ENCODE measurements at regions not wholly inside any gene's neighbourhood (a gene's known extent, or its start where the extent isn't known, plus 50 kb on each side); places are given as distances from the start of the nearest gene placed in this dataset.

DNA sequence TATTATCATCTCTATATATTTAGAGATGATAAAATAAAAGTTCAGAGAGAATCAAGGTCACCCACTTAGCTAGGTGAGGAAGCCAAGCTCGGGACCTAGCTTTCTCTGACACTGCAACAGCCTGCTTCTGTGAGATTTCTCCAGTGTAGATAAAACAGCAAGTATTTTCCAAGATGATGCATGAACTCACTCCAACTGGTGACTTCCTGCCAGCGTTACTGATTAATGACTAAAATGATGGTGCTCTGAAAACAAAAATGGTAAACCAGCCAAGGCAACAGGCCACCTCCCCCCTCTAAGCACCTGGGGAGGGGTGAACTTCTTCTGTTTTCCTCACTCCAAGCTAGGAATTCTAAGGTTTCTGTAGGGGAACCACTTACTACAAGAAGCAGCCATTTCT, 510.2 kb upstream of the ID2 start:
- no peak overlapping the region for H3K4me3 ChIP-seq (ENCODE audit: low read length in 3 of 3)
- no peaks in the 10 kb centered on the region for H3K27me3 ChIP-seq (ENCODE audit: control insufficient read depth in 3 of 3, insufficient read depth in 3 of 3, low read length in 3 of 3)
- H3K4me1 ChIP-seq (ENCODE audit: control insufficient read depth in 3 of 3, insufficient read depth in 3 of 3, low read length in 3 of 3): peaks cover 0 to 4% (median 0%) of the 10 kb centered on the region in 3 donors
- H3K27ac ChIP-seq (ENCODE audit: low read depth, low read length): no peak overlapping the region
- H3K9me3 ChIP-seq (ENCODE audit: control insufficient read depth in 3 of 3, low read length in 3 of 3): no peaks in the 10 kb centered on the region
- no peak overlapping the region for H3K9ac ChIP-seq (ENCODE audit: low read depth in 1 of 3, low read length in 3 of 3)
- H3K36me3 ChIP-seq (ENCODE audit: control insufficient read depth in 3 of 3, insufficient read depth in 3 of 3, low read length in 3 of 3): no peaks in the 10 kb centered on the region

- Histone ChIP-seq H3K4me1 (ENCODE audit: control insufficient read depth in 3 of 3, insufficient read depth in 3 of 3, low read length in 3 of 3) (peaks cover 0 to 4% (median 0%) of the 10 kb centered on the region in 3 donors), H3K9me3 (ENCODE audit: control insufficient read depth in 3 of 3, low read length in 3 of 3) (no peaks in the 10 kb centered on the region), H3K4me3 (ENCODE audit: low read length in 3 of 3) (no peak overlapping the region), H3K9ac (ENCODE audit: low read depth in 1 of 3, low read length in 3 of 3) (no peak overlapping the region), H3K27me3 (ENCODE audit: control insufficient read depth in 3 of 3, insufficient read depth in 3 of 3, low read length in 3 of 3) (no peaks in the 10 kb centered on the region), H3K36me3 (ENCODE audit: control insufficient read depth in 3 of 3, insufficient read depth in 3 of 3, low read length in 3 of 3) (no peaks in the 10 kb centered on the region), H3K27ac (ENCODE audit: low read depth, low read length) (no peak overlapping the region)
Observed at GRCh38 chr2:8172661-8173060, 509.2 kb upstream of the ID2 start.

DNA sequence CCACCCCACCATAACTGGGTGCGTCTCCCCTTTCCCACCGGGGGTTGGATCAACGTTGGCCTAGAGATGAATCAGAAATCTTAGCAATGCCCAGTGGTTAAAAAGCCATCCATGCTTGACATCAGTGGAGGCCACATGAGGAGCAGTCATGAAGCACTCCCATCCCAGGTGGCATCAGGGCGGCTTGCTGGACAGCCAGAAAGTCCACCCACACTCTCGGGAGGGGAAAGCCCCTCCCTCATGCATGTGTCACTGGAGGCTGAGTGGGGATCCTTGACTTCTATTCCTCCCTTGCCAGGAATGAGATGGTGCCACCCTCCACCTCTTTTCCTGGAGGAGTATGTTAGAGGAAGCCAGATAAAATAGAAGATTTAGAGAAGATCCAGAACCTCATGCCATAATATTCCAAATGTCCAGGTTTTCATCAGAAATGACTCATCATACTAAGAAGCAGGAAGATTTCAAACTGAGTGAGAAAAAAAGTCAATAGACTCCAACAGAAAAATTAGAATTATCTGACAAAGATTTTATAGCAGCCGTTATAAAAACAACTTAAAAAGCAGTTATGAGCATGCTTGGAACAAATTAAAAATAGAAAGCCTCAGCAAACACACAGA, 507.1 kb upstream of the ID2 start:
- H3K9me3 ChIP-seq (ENCODE audit: control insufficient read depth in 3 of 3, low read length in 3 of 3): no peaks in the 10 kb centered on the region
- H3K9ac ChIP-seq (ENCODE audit: low read depth in 1 of 3, low read length in 3 of 3): no peak overlapping the region
- peaks cover 0 to 4% (median 0%) of the 10 kb centered on the region in 3 donors for H3K4me1 ChIP-seq (ENCODE audit: control insufficient read depth in 3 of 3, insufficient read depth in 3 of 3, low read length in 3 of 3)
- H3K36me3 ChIP-seq (ENCODE audit: control insufficient read depth in 3 of 3, insufficient read depth in 3 of 3, low read length in 3 of 3): no peaks in the 10 kb centered on the region
- no peak overlapping the region for H3K27ac ChIP-seq (ENCODE audit: low read depth, low read length)
- H3K27me3 ChIP-seq (ENCODE audit: control insufficient read depth in 3 of 3, insufficient read depth in 3 of 3, low read length in 3 of 3): no peaks in the 10 kb centered on the region
- no peak overlapping the region for H3K4me3 ChIP-seq (ENCODE audit: low read length in 3 of 3)

- Histone ChIP-seq H3K4me3 (ENCODE audit: low read length in 3 of 3) (no peak overlapping the region), H3K27me3 (ENCODE audit: control insufficient read depth in 3 of 3, insufficient read depth in 3 of 3, low read length in 3 of 3) (no peaks in the 10 kb centered on the region), H3K4me1 (ENCODE audit: control insufficient read depth in 3 of 3, insufficient read depth in 3 of 3, low read length in 3 of 3) (peaks cover 0 to 4% (median 0%) of the 10 kb centered on the region in 3 donors), H3K9ac (ENCODE audit: low read depth in 1 of 3, low read length in 3 of 3) (no peak overlapping the region), H3K9me3 (ENCODE audit: control insufficient read depth in 3 of 3, low read length in 3 of 3) (no peaks in the 10 kb centered on the region), H3K36me3 (ENCODE audit: control insufficient read depth in 3 of 3, insufficient read depth in 3 of 3, low read length in 3 of 3) (no peaks in the 10 kb centered on the region), H3K27ac (ENCODE audit: low read depth, low read length) (no peak overlapping the region)
Observed at GRCh38 chr2:8176887-8177286, 505.0 kb upstream of the ID2 start.

DNA sequence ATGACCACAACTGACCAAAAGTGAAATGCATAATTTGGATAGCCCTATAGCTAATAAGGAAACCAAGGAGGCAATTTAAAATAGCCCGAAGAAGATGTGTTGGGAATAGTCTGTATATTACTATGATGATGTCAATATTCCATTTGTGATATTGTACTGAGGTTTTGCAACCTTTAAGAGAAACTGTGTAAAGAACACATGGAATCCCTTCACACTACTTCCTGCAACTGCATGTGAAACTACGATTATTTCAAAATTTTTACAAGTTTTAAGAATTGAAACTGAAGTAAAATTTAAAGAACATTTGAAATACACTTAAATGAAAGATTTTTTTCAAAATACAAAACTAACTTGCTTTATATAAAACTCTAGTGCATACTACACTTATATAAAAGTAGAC, 504.3 kb upstream of the ID2 start:
- no peaks in the 10 kb centered on the region for H3K27me3 ChIP-seq (ENCODE audit: control insufficient read depth in 3 of 3, insufficient read depth in 3 of 3, low read length in 3 of 3)
- no peak overlapping the region for H3K27ac ChIP-seq (ENCODE audit: low read depth, low read length)
- H3K36me3 ChIP-seq (ENCODE audit: control insufficient read depth in 3 of 3, insufficient read depth in 3 of 3, low read length in 3 of 3): no peaks in the 10 kb centered on the region
- no peaks in the 10 kb centered on the region for H3K9me3 ChIP-seq (ENCODE audit: control insufficient read depth in 3 of 3, low read length in 3 of 3)
- H3K9ac ChIP-seq (ENCODE audit: low read depth in 1 of 3, low read length in 3 of 3): no peak overlapping the region
- peaks cover 0 to 4% (median 0%) of the 10 kb centered on the region in 3 donors for H3K4me1 ChIP-seq (ENCODE audit: control insufficient read depth in 3 of 3, insufficient read depth in 3 of 3, low read length in 3 of 3)
- no peak overlapping the region for H3K4me3 ChIP-seq (ENCODE audit: low read length in 3 of 3)

- no peak overlapping the region for H3K9ac ChIP-seq (ENCODE audit: low read depth in 1 of 3, low read length in 3 of 3)
- H3K36me3 ChIP-seq (ENCODE audit: control insufficient read depth in 3 of 3, insufficient read depth in 3 of 3, low read length in 3 of 3): no peaks in the 10 kb centered on the region
- no peaks in the 10 kb centered on the region for H3K9me3 ChIP-seq (ENCODE audit: control insufficient read depth in 3 of 3, low read length in 3 of 3)
- no peak overlapping the region for H3K4me3 ChIP-seq (ENCODE audit: low read length in 3 of 3)
- H3K27me3 ChIP-seq (ENCODE audit: control insufficient read depth in 3 of 3, insufficient read depth in 3 of 3, low read length in 3 of 3): no peaks in the 10 kb centered on the region
- no peak overlapping the region for H3K27ac ChIP-seq (ENCODE audit: low read depth, low read length)
- H3K4me1 ChIP-seq (ENCODE audit: control insufficient read depth in 3 of 3, insufficient read depth in 3 of 3, low read length in 3 of 3): peaks cover 0 to 4% (median 0%) of the 10 kb centered on the region in 3 donors
Observed at GRCh38 chr2:8178911-8179310, 502.9 kb upstream of the ID2 start.

DNA sequence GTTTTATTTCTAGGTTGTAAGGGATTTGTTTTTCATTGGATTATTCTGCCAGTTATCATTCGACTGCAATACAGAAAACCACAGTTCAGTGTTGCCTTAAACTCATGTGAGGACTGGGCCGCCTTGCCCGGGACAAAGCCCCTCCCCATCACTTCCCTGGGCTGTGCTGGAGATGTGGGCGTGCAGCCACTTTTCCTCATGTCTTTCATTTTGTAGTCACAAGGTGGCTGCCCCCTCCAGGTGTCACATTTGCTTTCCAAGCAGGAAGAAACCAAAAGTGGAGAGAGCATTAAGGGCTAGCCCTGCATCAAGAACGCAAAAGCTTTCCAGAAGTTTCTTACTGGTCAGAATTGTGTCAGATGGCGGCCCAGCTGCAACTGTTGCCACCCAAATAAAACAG, 492.5 kb upstream of the ID2 start:
- Histone ChIP-seq H3K36me3 (ENCODE audit: control insufficient read depth in 3 of 3, insufficient read depth in 3 of 3, low read length in 3 of 3) (no peaks in the 10 kb centered on the region), H3K4me1 (ENCODE audit: control insufficient read depth in 3 of 3, insufficient read depth in 3 of 3, low read length in 3 of 3) (no peaks in the 10 kb centered on the region), H3K27me3 (ENCODE audit: control insufficient read depth in 3 of 3, insufficient read depth in 3 of 3, low read length in 3 of 3) (peaks cover 0 to 4% (median 0%) of the 10 kb centered on the region in 3 donors), H3K4me3 (ENCODE audit: low read length in 3 of 3) (no peak overlapping the region), H3K9ac (ENCODE audit: low read depth in 1 of 3, low read length in 3 of 3) (no peak overlapping the region), H3K9me3 (ENCODE audit: control insufficient read depth in 3 of 3, low read length in 3 of 3) (no peaks in the 10 kb centered on the region), H3K27ac (ENCODE audit: low read depth, low read length) (no peak overlapping the region)

- no peaks in the 10 kb centered on the region for H3K4me1 ChIP-seq (ENCODE audit: control insufficient read depth in 3 of 3, insufficient read depth in 3 of 3, low read length in 3 of 3)
- no peak overlapping the region for H3K9ac ChIP-seq (ENCODE audit: low read depth in 1 of 3, low read length in 3 of 3)
- H3K27me3 ChIP-seq (ENCODE audit: control insufficient read depth in 3 of 3, insufficient read depth in 3 of 3, low read length in 3 of 3): peaks cover 0 to 4% (median 0%) of the 10 kb centered on the region in 3 donors
- no peaks in the 10 kb centered on the region for H3K9me3 ChIP-seq (ENCODE audit: control insufficient read depth in 3 of 3, low read length in 3 of 3)
- no peak overlapping the region for H3K4me3 ChIP-seq (ENCODE audit: low read length in 3 of 3)
- H3K27ac ChIP-seq (ENCODE audit: low read depth, low read length): no peak overlapping the region
- no peaks in the 10 kb centered on the region for H3K36me3 ChIP-seq (ENCODE audit: control insufficient read depth in 3 of 3, insufficient read depth in 3 of 3, low read length in 3 of 3)
Observed at GRCh38 chr2:8190279-8190678, 491.6 kb upstream of the ID2 start.

DNA sequence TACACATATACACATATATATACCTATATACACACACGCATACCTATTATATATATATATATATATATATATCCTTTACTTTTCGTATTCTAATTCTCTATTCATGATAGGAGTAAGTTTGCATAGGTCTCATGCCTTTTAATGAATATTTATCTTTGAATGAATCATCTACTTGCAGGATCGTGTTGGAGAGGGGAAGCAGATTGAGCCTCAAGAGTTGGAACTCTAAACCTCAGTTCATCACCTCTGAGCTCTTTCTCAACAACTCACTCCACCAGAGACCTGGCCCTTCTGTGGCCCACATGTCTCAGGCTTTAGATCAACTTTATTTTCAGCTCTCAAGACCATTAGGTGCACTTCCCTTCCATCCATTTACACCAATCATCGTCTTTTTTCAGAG, 490.4 kb upstream of the ID2 start:
- Histone ChIP-seq H3K4me3 (ENCODE audit: low read length in 3 of 3) (no peak overlapping the region), H3K9me3 (ENCODE audit: control insufficient read depth in 3 of 3, low read length in 3 of 3) (no peaks in the 10 kb centered on the region), H3K27ac (ENCODE audit: low read depth, low read length) (no peak overlapping the region), H3K4me1 (ENCODE audit: control insufficient read depth in 3 of 3, insufficient read depth in 3 of 3, low read length in 3 of 3) (no peaks in the 10 kb centered on the region), H3K36me3 (ENCODE audit: control insufficient read depth in 3 of 3, insufficient read depth in 3 of 3, low read length in 3 of 3) (no peaks in the 10 kb centered on the region), H3K9ac (ENCODE audit: low read depth in 1 of 3, low read length in 3 of 3) (no peak overlapping the region), H3K27me3 (ENCODE audit: control insufficient read depth in 3 of 3, insufficient read depth in 3 of 3, low read length in 3 of 3) (peaks cover 0 to 4% (median 0%) of the 10 kb centered on the region in 3 donors)

DNA sequence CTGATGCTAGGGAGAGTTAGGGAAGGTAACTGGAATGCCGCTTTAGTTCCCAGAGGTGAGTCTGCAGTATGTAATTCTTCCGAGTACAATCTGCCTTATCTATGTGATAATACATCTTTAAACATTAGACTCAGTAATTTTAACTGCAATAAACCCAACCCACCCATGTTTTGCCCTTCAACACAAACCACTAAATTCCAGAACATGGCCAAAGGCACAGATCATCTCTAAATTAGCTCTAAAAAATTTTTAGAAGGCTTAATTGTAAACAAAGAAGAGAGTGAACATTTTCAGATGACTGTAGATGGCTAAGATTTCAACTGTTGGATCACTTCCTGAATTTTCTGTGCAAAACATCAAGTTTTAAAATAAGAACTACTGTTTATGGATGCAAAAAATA, 488.7 kb upstream of the ID2 start:
- Histone ChIP-seq H3K4me3 (ENCODE audit: low read length in 3 of 3) (no peak overlapping the region), H3K9me3 (ENCODE audit: control insufficient read depth in 3 of 3, low read length in 3 of 3) (no peaks in the 10 kb centered on the region), H3K9ac (ENCODE audit: low read depth in 1 of 3, low read length in 3 of 3) (no peak overlapping the region), H3K27me3 (ENCODE audit: control insufficient read depth in 3 of 3, insufficient read depth in 3 of 3, low read length in 3 of 3) (peaks cover 0 to 4% (median 0%) of the 10 kb centered on the region in 3 donors), H3K4me1 (ENCODE audit: control insufficient read depth in 3 of 3, insufficient read depth in 3 of 3, low read length in 3 of 3) (no peaks in the 10 kb centered on the region), H3K27ac (ENCODE audit: low read depth, low read length) (no peak overlapping the region), H3K36me3 (ENCODE audit: control insufficient read depth in 3 of 3, insufficient read depth in 3 of 3, low read length in 3 of 3) (no peaks in the 10 kb centered on the region)
